ENCODE measurements at regions not wholly inside any gene's neighbourhood (a gene's known extent, or its start where the extent isn't known, plus 50 kb on each side); places are given as distances from the start of the nearest gene placed in this dataset.
A peak's percentile ranks its signal among the peaks of the same experiment; 100 is the strongest.

- Histone ChIP-seq H3K27me3 (ENCODE audit: control insufficient read depth, insufficient read depth, low read length) (no peaks in the 10 kb centered on the region; the same call in 1 of the 2 replicates), H2BK15ac (ENCODE audit: low read depth, low read length) (no peak overlapping the region), H2AFZ (replicated peaks; ENCODE audit: low read length, poor library complexity) (no peak overlapping the region), H3K4me1 (ENCODE audit: control insufficient read depth, insufficient read depth, low read length) (peaks cover 5% of the 10 kb centered on the region), H2AK5ac (ENCODE audit: low read depth, low read length) (no peak overlapping the region), H3K9me1 (ENCODE audit: insufficient read depth, low read length) (no peaks in the 10 kb centered on the region), H4K5ac (ENCODE audit: low read depth, low read length) (no peak overlapping the region), H3K4ac (ENCODE audit: low read depth, low read length) (no peak overlapping the region), H4K20me1 (ENCODE audit: insufficient read depth, low read length) (no peaks in the 10 kb centered on the region), H2AK9ac (replicated peaks; ENCODE audit: low read depth, low read length, poor library complexity) (no peak overlapping the region), H3K4me2 (ENCODE audit: low read depth, low read length) (no peak overlapping the region), H3K9ac (ENCODE audit: low read depth, low read length) (no peak overlapping the region), H3K79me1 (ENCODE audit: low read depth in 1 of 2, low read length in 2 of 2) (no peaks in the 10 kb centered on the region), H4K8ac (ENCODE audit: low read depth in 2 of 2, low read length in 2 of 2) (no peak overlapping the region), H2BK5ac (ENCODE audit: low read depth, low read length, poor library complexity, severe bottlenecking) (no peak overlapping the region), H3K56ac (ENCODE audit: extremely low read depth, insufficient read depth, low read length) (no peak overlapping the region), H3K4me3 (ENCODE audit: insufficient read depth, low read depth, low read length) (no peak overlapping the region), H3K36me3 (ENCODE audit: control insufficient read depth, insufficient read depth, low read length) (no peaks in the 10 kb centered on the region), H2BK20ac (ENCODE audit: low read depth, low read length) (no peak overlapping the region), H3K27ac (ENCODE audit: insufficient read depth, low read length) (no peak overlapping the region), H3K14ac (replicated peaks; ENCODE audit: low read depth, low read length) (no peak overlapping the region), H3K23ac (ENCODE audit: low read depth, low read length) (no peak overlapping the region), H2BK120ac (ENCODE audit: low read depth, low read length) (no peak overlapping the region), H4K91ac (ENCODE audit: insufficient read depth, low read depth, low read length) (no peak overlapping the region), H3K18ac (ENCODE audit: low read depth, low read length) (peak overlapping the region; percentile 65; the same call in 1 of the 2 replicates), H3K9me3 (ENCODE audit: control insufficient read depth, insufficient read depth, low read length) (peaks cover 2% of the 10 kb centered on the region; the same call in 1 of the 2 replicates)
- BruUV-seq (replicated peaks): no TSS peak
- ChIA-PET POLR2A (ENCODE audit: unreplicated experiment) (no interaction called here), CTCF (interaction anchor here (1.2 kb wide), 1 partner anchor 9 kb away, joined by 4 read pairs; no protein-coding TSS in a partner anchor)
- intact Hi-C loops (cut with micrococcal nuclease) (no loop called here), in situ Hi-C loops (cut with MboI; ENCODE audit: low sequenced_read_pairs) (no loop called here), dilution Hi-C loops (cut with HindIII; ENCODE audit: low sequenced_read_pairs, unreplicated experiment) (no loop called here)
- WGBS, 2 experiments (ENCODE audit: extremely low coverage in 2 of 2, insufficient read length in 1 of 2): no CpG with 5 or more reads among the region's 2 CpGs
- no peak for ATAC-seq (ENCODE audit: low read depth)
- no peak for DNase-seq
- no peak for TF ChIP-seq ELK1 (IDR thresholded peaks at IDR 0.05; ENCODE audit: borderline replicate concordance, low read depth, low read length)
- TF ChIP-seq POLR2A (IDR thresholded peaks at IDR 0.05; ENCODE audit: low read depth, low read length): no peak
- no peak for TF ChIP-seq RAD21 (IDR thresholded peaks at IDR 0.05; ENCODE audit: low read length)
- TF ChIP-seq RFX5 (IDR thresholded peaks at IDR 0.05; ENCODE audit: low read depth, low read length): no peak
- TF ChIP-seq NFE2L2 (IDR thresholded peaks at IDR 0.05; ENCODE audit: low read depth, low read length): no peak
- no peak for TF ChIP-seq MAZ (IDR thresholded peaks at IDR 0.05; ENCODE audit: borderline replicate concordance, low read depth, low read length)
Measured at GRCh38 chr3:15942936-15943335, 145.2 kb upstream of the ANKRD28 start.

All from IMR-90 (cell line).